Smooth muscle cell (in vitro differentiated cells): ENCODE measurements at regions not wholly inside any gene's neighbourhood (a gene's known extent, or its start where the extent isn't known, plus 50 kb on each side); places are given as distances from the start of the nearest gene placed in this dataset.

ENCODE experiments used
- DNase-seq: peaks from one replicate; lab custom pipeline; 2025; ENCODE audit not compliant: unreplicated experiment; lab: John Stamatoyannopoulos, UW
- H2AFZ ChIP-seq: fragments of 200-600 bp; sonication (generic); 2 replicates; pipeline ENCODE4 v1.6.0; 2016; ENCODE audit warnings: antibody characterized with exemption, low read depth, mild to moderate bottlenecking
- H3F3A ChIP-seq: fragments of 200-600 bp; sonication (generic); 2 replicates; pipeline ENCODE4 v1.6.0; 2017; ENCODE audit warnings: antibody characterized with exemption, low read depth
- H3K27ac ChIP-seq: fragments of 200-600 bp; sonication (generic); 2 replicates; pipeline ENCODE4 v1.5.1; 2016; ENCODE audit warnings: low read depth, mild to moderate bottlenecking
- H3K27me3 ChIP-seq: fragments of 200-600 bp; sonication (generic); 2 replicates; pipeline ENCODE4 v1.6.1; 2016; ENCODE audit warnings: low read depth, mild to moderate bottlenecking
- H3K36me3 ChIP-seq: fragments of 200-600 bp; sonication (generic); 2 replicates; pipeline ENCODE4 v1.5.1; 2016; ENCODE audit warnings: low read depth
- H3K4me1 ChIP-seq: fragments of 200-600 bp; sonication (generic); 2 replicates; pipeline ENCODE4 v1.5.1; 2016; ENCODE audit warnings: low read depth
- H3K4me2 ChIP-seq: fragments of 200-600 bp; sonication (generic); 2 replicates; pipeline ENCODE4 v1.6.0; 2016; ENCODE audit warnings: mild to moderate bottlenecking
- H3K4me3 ChIP-seq: fragments of 200-600 bp; sonication (generic); 2 replicates; pipeline ENCODE4 v1.5.1; 2016; ENCODE audit warnings: mild to moderate bottlenecking
- H3K79me2 ChIP-seq: fragments of 200-600 bp; sonication (generic); 2 replicates; pipeline ENCODE4 v1.6.0; 2016; ENCODE audit warnings: low read depth, mild to moderate bottlenecking
- H3K9ac ChIP-seq: fragments of 200-600 bp; sonication (generic); 2 replicates; pipeline ENCODE4 v1.6.0; 2016; ENCODE audit warnings: low read depth
- H3K9me3 ChIP-seq: fragments of 200-600 bp; sonication (generic); replicated peaks from 2 replicates; pipeline ENCODE4 v1.5.1; 2016; ENCODE audit warnings: low read depth
- H4K20me1 ChIP-seq: fragments of 200-600 bp; sonication (generic); 2 replicates; pipeline ENCODE4 v1.6.0; 2016; ENCODE audit warnings: low read depth
- WGBS: methylation state at CpG from one replicate; pipeline ENCODE4 v1.1.7; 2016; ENCODE audit warnings: low lambda C conversion rate; 5-methylcytosine and 5-hydroxymethylcytosine counted together
- TF ChIP-seq, protein P1 (sequence below): fragments of 200-600 bp; sonication (generic); IDR thresholded peaks from 2 replicates; pipeline ENCODE4 v1.5.1; 2017; ENCODE audit warnings: borderline replicate concordance, mild to moderate bottlenecking, antibody characterized with exemption; ENCODE audit not compliant: insufficient read depth, poor library complexity, severe bottlenecking

GRCh38 chrX:113370006-113370405 is 529.4 kb upstream of the AMOT start:
- 84% methylated on average over 7 of the region's 7 CpGs for WGBS
- Histone ChIP-seq H3K4me3 (no peak overlapping the region), H3K9ac (no peak overlapping the region), H3K9me3 (no peaks in the 10 kb centered on the region), H3K79me2 (no peaks in the 10 kb centered on the region), H3K27me3 (no peaks in the 10 kb centered on the region), H2AFZ (no peak overlapping the region), H3F3A (no peaks in the 10 kb centered on the region), H3K4me2 (no peak overlapping the region), H3K4me1 (peaks cover 17% of the 10 kb centered on the region), H3K27ac (no peak overlapping the region), H3K36me3 (no peaks in the 10 kb centered on the region), H4K20me1 (no peaks in the 10 kb centered on the region)
- TF ChIP-seq, protein P1, sequence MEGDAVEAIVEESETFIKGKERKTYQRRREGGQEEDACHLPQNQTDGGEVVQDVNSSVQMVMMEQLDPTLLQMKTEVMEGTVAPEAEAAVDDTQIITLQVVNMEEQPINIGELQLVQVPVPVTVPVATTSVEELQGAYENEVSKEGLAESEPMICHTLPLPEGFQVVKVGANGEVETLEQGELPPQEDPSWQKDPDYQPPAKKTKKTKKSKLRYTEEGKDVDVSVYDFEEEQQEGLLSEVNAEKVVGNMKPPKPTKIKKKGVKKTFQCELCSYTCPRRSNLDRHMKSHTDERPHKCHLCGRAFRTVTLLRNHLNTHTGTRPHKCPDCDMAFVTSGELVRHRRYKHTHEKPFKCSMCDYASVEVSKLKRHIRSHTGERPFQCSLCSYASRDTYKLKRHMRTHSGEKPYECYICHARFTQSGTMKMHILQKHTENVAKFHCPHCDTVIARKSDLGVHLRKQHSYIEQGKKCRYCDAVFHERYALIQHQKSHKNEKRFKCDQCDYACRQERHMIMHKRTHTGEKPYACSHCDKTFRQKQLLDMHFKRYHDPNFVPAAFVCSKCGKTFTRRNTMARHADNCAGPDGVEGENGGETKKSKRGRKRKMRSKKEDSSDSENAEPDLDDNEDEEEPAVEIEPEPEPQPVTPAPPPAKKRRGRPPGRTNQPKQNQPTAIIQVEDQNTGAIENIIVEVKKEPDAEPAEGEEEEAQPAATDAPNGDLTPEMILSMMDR: no peak
- DNase-seq: no peak

DNA sequence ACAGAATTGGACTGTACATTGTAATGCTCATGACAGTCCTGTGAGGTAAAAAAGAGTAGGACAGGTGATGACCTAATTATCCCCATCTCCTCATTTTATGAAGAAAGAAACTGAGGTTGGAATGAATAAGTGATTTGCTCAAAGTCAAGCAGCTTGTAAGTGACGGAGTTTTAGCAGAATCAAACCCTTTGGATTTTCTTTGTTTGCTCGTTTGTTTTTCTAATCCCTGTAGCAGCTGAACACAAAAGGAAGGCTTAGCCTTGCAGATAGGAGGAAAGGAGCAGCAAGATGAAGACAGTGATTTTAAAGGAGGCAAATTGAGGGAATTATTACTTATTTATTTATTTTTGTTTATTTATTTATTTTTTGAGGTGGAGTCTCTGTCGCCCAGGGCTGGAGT is 528.4 kb upstream of the AMOT start:
- Histone ChIP-seq H3K9ac (no peak overlapping the region), H3K79me2 (no peaks in the 10 kb centered on the region), H3F3A (no peaks in the 10 kb centered on the region), H4K20me1 (no peaks in the 10 kb centered on the region), H2AFZ (no peak overlapping the region), H3K27me3 (no peaks in the 10 kb centered on the region), H3K4me2 (no peak overlapping the region), H3K4me3 (no peak overlapping the region), H3K4me1 (peaks cover 17% of the 10 kb centered on the region), H3K9me3 (no peaks in the 10 kb centered on the region), H3K36me3 (no peaks in the 10 kb centered on the region), H3K27ac (no peak overlapping the region)
- WGBS: 84% methylated on average over 3 of the region's 3 CpGs
- no peak for DNase-seq
- TF ChIP-seq, protein P1: no peak

GRCh38 chrX:113353134-113353533 is 512.5 kb upstream of the AMOT start:
- WGBS: 90% methylated on average over 9 of the region's 9 CpGs
- Histone ChIP-seq H3K4me2 (no peak overlapping the region), H3K9me3 (no peaks in the 10 kb centered on the region), H3K4me1 (no peaks in the 10 kb centered on the region), H3K27me3 (no peaks in the 10 kb centered on the region), H3K4me3 (no peak overlapping the region), H2AFZ (no peak overlapping the region), H3K9ac (no peak overlapping the region), H3F3A (no peaks in the 10 kb centered on the region), H4K20me1 (no peaks in the 10 kb centered on the region), H3K79me2 (no peaks in the 10 kb centered on the region), H3K27ac (no peak overlapping the region), H3K36me3 (no peaks in the 10 kb centered on the region)
- TF ChIP-seq, protein P1: no peak
- no peak for DNase-seq

DNA sequence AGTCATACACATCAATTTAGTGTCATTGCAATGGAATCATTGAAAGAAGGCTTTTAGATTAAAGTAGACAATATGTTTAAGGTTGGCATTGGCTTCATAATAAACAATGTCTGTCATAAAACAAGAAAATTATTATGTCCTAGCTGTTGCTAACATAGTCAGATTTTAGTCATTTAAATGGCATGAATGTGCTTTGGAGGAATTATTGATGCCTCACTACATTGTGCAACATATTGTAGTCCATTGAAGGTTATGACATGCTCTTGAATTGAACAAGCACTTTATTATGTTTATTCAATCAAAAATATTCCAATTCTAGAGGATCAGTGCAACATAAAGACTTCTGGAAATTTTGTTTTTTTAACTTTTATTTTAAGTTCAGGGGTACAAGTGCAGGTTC is 489.8 kb upstream of the AMOT start:
- Histone ChIP-seq H3K4me3 (no peak overlapping the region), H2AFZ (no peak overlapping the region), H3K27ac (no peak overlapping the region), H3F3A (no peaks in the 10 kb centered on the region), H3K36me3 (no peaks in the 10 kb centered on the region), H3K4me1 (no peaks in the 10 kb centered on the region), H3K4me2 (no peak overlapping the region), H3K27me3 (no peaks in the 10 kb centered on the region), H3K9me3 (no peaks in the 10 kb centered on the region), H3K9ac (no peak overlapping the region), H3K79me2 (no peaks in the 10 kb centered on the region), H4K20me1 (no peaks in the 10 kb centered on the region)
- DNase-seq: no peak
- TF ChIP-seq, protein P1: no peak
